ENCODE measurements at regions not wholly inside any gene's neighbourhood (a gene's known extent, or its start where the extent isn't known, plus 50 kb on each side); places are given as distances from the start of the nearest gene placed in this dataset.

- no peak for TF ChIP-seq CTCF (IDR thresholded peaks at IDR 0.05; ENCODE audit: poor library complexity, severe bottlenecking)
- TF ChIP-seq, protein P1, sequence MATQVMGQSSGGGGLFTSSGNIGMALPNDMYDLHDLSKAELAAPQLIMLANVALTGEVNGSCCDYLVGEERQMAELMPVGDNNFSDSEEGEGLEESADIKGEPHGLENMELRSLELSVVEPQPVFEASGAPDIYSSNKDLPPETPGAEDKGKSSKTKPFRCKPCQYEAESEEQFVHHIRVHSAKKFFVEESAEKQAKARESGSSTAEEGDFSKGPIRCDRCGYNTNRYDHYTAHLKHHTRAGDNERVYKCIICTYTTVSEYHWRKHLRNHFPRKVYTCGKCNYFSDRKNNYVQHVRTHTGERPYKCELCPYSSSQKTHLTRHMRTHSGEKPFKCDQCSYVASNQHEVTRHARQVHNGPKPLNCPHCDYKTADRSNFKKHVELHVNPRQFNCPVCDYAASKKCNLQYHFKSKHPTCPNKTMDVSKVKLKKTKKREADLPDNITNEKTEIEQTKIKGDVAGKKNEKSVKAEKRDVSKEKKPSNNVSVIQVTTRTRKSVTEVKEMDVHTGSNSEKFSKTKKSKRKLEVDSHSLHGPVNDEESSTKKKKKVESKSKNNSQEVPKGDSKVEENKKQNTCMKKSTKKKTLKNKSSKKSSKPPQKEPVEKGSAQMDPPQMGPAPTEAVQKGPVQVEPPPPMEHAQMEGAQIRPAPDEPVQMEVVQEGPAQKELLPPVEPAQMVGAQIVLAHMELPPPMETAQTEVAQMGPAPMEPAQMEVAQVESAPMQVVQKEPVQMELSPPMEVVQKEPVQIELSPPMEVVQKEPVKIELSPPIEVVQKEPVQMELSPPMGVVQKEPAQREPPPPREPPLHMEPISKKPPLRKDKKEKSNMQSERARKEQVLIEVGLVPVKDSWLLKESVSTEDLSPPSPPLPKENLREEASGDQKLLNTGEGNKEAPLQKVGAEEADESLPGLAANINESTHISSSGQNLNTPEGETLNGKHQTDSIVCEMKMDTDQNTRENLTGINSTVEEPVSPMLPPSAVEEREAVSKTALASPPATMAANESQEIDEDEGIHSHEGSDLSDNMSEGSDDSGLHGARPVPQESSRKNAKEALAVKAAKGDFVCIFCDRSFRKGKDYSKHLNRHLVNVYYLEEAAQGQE (IDR thresholded peaks at IDR 0.05; ENCODE audit: borderline replicate concordance), result no peak
Measured at GRCh38 chr14:83164591-83164990, 1630.9 kb upstream of the SEL1L start.
